ENCODE measurements at regions not wholly inside any gene's neighbourhood (a gene's known extent, or its start where the extent isn't known, plus 50 kb on each side); places are given as distances from the start of the nearest gene placed in this dataset.

GRCh38 chr10:4691301-4691700 is 134.7 kb upstream of the AKR1E2 start:
- DNase-seq (ENCODE audit: low read depth, low spot score): no peak

GRCh38 chr10:4688601-4689000 is 137.4 kb upstream of the AKR1E2 start:
- no peak for DNase-seq (ENCODE audit: low read depth, low spot score)

DNA sequence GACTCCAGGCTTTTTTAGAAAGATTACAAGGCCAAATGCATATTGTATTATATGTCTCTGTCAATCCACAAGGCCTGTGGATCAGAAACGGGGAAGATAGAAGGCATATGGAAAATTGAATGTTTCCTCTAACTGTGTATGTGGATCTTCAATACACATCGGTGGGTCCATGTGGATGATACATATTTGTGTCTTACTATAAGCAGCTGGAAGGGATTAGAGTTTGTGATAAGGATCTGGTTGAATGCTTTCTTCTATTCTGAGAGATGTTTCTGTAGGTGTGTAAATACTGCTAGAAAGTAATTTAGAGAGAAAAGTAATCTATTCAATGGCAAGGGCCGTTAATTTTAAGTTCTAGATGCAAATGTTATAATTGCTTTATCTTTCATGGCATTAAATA is 137.8 kb upstream of the AKR1E2 start:
- DNase-seq (ENCODE audit: low read depth, low spot score): no peak

DNA sequence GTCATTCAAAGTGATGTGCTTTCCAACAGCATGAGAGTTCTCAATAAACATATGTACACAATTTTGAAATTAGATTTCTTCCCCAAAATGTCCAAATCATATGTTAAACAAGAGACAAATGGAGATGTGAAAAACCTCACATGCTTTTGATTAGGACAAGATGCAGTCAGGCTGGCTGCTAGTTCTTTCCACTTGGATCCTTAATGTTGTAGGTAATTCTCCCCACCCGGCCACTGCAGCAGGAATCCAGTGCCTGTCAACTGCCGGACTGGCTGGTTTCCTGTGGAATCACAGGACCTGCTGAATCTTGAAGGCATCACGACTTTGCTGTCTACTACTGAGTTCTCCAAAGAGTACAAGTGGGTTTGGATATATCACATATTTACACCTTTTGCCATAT is 138.6 kb upstream of the AKR1E2 start:
- no peak for DNase-seq (ENCODE audit: low read depth, low spot score)

- DNase-seq (ENCODE audit: low read depth, low spot score): no peak
Observed at GRCh38 chr10:4686644-4686996, 139.4 kb upstream of the AKR1E2 start.

DNA sequence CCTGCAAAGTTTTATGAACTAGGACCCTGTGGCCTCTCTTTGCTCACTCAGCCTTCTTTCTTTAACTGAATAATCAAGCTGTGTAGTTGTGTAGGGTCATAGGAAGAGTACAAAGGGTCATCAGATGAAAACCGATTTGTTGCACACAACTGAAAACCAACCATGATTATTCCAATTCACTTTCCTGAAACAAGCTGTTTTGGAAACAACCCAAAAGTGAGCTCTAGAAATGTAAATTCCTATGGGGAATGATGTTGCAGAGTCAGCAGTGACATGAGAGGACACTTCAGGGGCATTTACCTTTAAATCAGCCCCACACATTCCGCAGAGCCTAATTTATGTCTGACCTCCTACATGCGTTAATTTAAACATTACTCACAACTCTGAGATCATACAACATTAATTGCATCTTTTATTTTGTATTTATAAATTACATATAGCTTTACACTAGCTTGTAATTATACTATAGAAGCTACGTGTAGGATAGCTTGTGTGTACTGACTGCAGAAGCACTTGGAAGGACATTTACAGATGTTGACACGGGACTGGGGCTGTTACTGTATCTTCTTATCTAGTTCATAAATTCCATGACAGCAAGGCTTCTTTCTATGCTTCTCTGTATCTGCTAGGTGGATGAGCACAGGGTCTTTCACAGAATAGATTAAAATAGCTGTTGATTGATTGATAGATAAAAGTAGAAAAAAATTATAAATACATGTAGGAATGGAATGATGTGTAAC is 139.9 kb upstream of the AKR1E2 start:
- no peak for DNase-seq (ENCODE audit: low read depth, low spot score)

DNA sequence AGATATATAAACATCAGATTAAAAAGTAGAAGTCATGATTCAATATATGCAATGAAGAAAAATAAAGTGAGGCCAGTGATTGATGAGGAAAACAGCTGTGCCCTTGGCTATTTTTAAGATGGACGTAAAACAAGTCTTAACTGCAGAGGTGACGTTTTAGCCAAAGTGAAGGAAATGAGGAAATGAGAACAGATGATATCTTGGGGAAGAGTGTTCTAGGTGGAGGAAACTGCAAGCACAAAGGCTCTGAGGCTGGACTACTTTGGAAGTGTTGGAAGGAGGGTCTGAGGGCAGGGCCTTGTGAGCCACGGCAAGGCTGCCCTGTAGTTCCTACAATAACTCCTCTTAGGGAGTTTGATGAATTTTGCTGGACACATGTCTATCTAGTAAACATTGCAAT is 140.5 kb upstream of the AKR1E2 start:
- DNase-seq (ENCODE audit: low read depth, low spot score): no peak

DNA sequence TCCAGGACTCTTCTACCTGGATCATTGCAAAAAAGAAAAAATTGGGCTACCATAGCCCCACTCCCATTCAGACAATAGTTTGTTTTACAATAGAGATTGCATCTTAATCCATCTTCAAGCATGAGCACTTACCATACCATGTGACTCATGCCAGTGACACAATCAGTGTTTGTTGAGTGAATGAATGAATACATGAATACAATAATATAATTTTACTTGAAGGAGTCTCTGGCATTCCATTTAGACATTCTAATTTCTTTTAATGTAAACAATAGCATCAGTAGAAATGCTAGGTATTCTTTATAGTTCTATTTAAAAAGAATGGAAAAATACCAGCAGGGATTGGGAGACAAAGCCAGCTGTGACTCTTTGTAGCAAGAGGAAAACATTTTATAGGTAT is 141.6 kb upstream of the AKR1E2 start:
- DNase-seq (ENCODE audit: low read depth, low spot score): no peak

DNA sequence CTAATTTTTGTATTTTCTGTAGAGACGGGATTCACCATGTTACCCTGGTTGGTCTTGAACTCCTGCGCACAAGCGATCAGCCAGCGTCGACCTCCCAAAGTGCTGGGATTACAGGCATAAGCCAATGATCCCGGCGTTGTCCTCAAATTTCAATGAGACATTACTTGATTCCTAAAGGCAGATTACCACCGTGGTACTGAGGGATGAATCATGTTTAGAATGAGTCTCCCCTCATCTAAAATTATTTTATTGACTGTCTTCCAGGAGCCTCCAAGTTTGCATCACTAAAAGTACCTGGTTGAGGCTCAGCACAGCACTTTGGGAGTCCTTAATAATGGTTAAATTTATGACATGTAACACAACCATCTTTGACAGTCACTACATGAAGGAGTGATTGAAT is 142.2 kb upstream of the AKR1E2 start:
- no peak for DNase-seq (ENCODE audit: low read depth, low spot score)

GRCh38 chr10:4683137-4683536 is 142.9 kb upstream of the AKR1E2 start:
- no peak for DNase-seq (ENCODE audit: low read depth, low spot score)

DNA sequence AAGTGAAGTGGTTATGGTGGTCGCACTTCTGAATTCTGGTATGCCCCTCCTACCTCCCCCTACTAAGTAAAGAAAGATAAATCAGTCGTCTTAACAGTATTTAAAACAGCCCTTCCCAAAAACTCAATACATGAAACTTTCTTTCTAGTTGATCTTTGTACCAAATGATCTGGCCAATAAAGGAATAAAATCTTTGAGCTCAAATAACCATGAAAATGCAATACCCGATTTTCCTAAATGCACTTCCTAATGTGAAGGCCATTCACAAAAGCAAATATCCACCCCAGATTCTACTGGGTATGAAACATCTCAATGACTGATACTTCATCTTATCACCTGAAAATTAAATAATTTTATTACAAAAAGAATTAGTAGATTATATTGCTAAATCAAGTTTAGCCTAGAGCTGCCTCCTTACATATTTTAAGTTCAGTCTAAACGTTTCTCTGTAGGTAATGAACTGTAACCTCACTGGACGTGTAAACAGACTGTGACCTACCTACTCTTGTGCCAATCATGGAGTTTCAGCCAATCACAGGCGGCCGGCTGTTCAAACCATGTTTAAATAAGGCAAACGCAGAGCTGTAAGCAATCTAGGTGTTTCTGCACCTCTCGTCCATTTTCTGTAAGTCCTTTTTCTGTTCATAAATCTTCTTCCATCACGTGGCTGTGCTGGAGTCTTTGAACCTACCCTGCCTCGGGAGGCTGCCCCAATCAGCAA is 146.9 kb upstream of the AKR1E2 start:
- DNase-seq (ENCODE audit: low read depth, low spot score): no peak

- peak; percentile 81 for DNase-seq (ENCODE audit: low read depth, low spot score)
Observed at GRCh38 chr10:4678023-4678950, 147.7 kb upstream of the AKR1E2 start.

GRCh38 chr10:4677296-4678021 is 148.5 kb upstream of the AKR1E2 start:
- peak; percentile 53 for DNase-seq (ENCODE audit: low read depth, low spot score)

DNA sequence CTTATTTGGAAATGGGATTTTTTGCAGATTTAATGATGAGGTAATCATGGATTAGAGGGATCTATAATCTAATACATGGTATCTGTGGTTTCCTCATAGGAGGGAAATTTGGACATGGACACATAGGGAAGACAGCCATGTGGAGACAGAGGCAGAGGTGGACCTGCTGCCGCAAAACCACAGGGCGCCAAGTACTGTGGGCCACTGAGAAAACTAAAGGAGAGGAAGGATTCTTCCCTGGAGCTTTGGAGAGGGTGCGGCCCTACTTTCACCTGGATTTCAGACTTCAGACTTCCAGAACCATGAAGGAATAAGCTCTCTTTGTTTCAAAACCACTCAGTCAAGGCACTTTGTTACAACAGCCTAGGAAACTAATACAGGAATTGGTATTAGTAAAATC is 149.4 kb upstream of the AKR1E2 start:
- DNase-seq (ENCODE audit: low read depth, low spot score): no peak

GRCh38 chr10:4675808-4676207 is 150.2 kb upstream of the AKR1E2 start:
- DNase-seq (ENCODE audit: low read depth, low spot score): no peak

GRCh38 chr10:4673279-4674040 is 152.5 kb upstream of the AKR1E2 start:
- DNase-seq (ENCODE audit: low read depth, low spot score): no peak

- DNase-seq (ENCODE audit: low read depth, low spot score): no peak
Observed at GRCh38 chr10:4672201-4672600, 153.8 kb upstream of the AKR1E2 start.

GRCh38 chr10:4671451-4672145 is 154.4 kb upstream of the AKR1E2 start:
- DNase-seq (ENCODE audit: low read depth, low spot score): no peak

DNA sequence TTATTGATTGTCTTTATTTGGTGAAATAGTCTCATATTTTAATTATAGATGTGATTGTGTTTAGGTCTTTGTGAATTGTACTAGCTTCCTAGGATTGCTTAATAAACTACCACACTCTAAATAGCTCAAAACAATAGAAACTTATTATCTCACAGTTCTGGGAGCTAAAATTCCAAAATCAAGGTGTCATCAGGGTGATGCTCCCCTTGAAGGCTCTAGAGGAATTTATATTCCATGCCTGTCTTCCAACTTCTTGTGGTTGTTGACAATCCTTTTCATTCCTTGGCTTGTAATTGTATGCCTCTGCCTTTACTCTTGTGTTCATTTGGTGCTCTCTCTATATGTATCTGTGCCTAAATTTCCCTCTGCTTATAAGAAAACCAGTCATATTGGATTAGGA is 155.3 kb upstream of the AKR1E2 start:
- no peak for DNase-seq (ENCODE audit: low read depth, low spot score)

DNA sequence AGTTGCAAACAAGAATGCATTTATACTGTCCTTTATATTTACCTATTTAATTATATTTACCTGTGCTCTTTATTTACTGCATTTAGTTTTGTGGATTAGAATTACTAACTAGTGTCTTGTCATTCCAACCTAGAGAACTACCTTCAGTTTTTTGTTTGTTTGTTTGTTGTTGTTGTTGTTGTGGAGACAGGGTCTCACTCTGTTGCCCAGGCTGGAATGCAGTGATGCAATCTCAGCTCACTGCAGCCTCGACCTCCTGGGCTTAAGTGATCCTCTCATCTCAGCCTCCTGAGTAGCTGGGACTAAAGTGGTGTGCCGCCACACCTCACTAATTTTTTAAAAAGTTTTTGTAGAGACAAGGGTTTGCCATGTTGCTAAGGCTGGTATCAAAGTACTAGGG is 156.4 kb upstream of the AKR1E2 start:
- DNase-seq (ENCODE audit: low read depth, low spot score): no peak

Measured in pulmonary artery endothelial cell (primary cell).